H1 (cell line): ENCODE measurements at regions not wholly inside any gene's neighbourhood (a gene's known extent, or its start where the extent isn't known, plus 50 kb on each side); places are given as distances from the start of the nearest gene placed in this dataset.

Experiments
- CTCF ChIA-PET: fragments of 300-600 bp; sonication (Branson Sonifier 250); formaldehyde crosslinking; loops from one replicate; lab custom pipeline; 2021; ENCODE audit not compliant: partially characterized antibody; lab: Charles Lee
- POLR2A ChIA-PET: fragments of 300-600 bp; sonication (Branson Sonifier 250); formaldehyde crosslinking; loops from one replicate; lab custom pipeline; 2021; ENCODE audit warnings: inconsistent platforms; ENCODE audit not compliant: partially characterized antibody; lab: Charles Lee
- DNase-seq, 2 experiments: peaks; one replicate each; pipeline versions ENCODE4 v3.0.0 to v3.0.0-alpha.2; 2010 to 2022; ENCODE audit warnings: low spot score in 2 of 2, low read depth in 1 of 2, mixed read lengths in 1 of 2
- FAIRE-seq: peaks from 2 replicates; lab custom pipeline; 2011; peaks lifted over from hg19 to GRCh38; lab: Jason Lieb, UNC
- H2AFZ ChIP-seq: 2 replicates; pipeline ENCODE4 v1.8.1; 2012; ENCODE audit warnings: low read length, inconsistent platforms
- H2AK5ac ChIP-seq: 2 replicates; pipeline ENCODE4 v1.6.1; 2013; ENCODE audit warnings: low read depth, low read length
- H2BK120ac ChIP-seq: replicated peaks from 2 replicates; pipeline ENCODE3; 2013; ENCODE audit warnings: low read depth, low read length, inconsistent platforms
- H2BK12ac ChIP-seq: 2 replicates; pipeline ENCODE4 v1.6.1; 2013; ENCODE audit warnings: low read depth, low read length
- H2BK15ac ChIP-seq: 2 replicates; pipeline ENCODE4 v1.6.1; 2013; ENCODE audit warnings: low read length
- H2BK20ac ChIP-seq: 2 replicates; pipeline ENCODE4 v1.6.1; 2013; ENCODE audit warnings: low read length
- H2BK5ac ChIP-seq: 2 replicates; pipeline ENCODE4 v1.6.1; 2013; ENCODE audit warnings: low read depth, low read length
- H3K14ac ChIP-seq: 2 replicates; pipeline ENCODE4 v1.6.1; 2013; ENCODE audit warnings: inconsistent platforms; ENCODE audit not compliant: insufficient read length
- H3K18ac ChIP-seq: 2 replicates; pipeline ENCODE4 v1.6.1; 2013; ENCODE audit warnings: low read length; ENCODE audit errors: extremely low read depth
- H3K23ac ChIP-seq: 2 replicates; pipeline ENCODE4 v1.6.1; 2013; ENCODE audit warnings: inconsistent platforms; ENCODE audit not compliant: insufficient read length
- H3K23me2 ChIP-seq: 2 replicates; pipeline ENCODE4 v1.6.1; 2013; ENCODE audit warnings: low read depth, low read length
- H3K27ac ChIP-seq: 2 replicates; pipeline ENCODE4 v1.6.1; 2011; ENCODE audit warnings: low read depth, low read length, inconsistent platforms
- H3K27me3 ChIP-seq, 4 experiments: replicated peaks in 1 of 4; 1 replicate in 1 of 4; 2 replicates in 3 of 4; pipeline versions ENCODE4 v1.6.1 to v1.8.1; 2011 to 2013; ENCODE audit warnings: low read length in 3 of 4, mild to moderate bottlenecking in 3 of 4, inconsistent platforms in 2 of 4, mixed read lengths in 2 of 4, moderate library complexity in 1 of 4; ENCODE audit not compliant: control insufficient read depth in 3 of 4, insufficient read depth in 3 of 4; ENCODE audit errors: extremely low read depth in 1 of 4
- H3K36me3 ChIP-seq, 4 experiments: 2 replicates each; pipeline versions ENCODE4 v1.6.1 to v1.8.1; 2011 to 2013; ENCODE audit warnings: mild to moderate bottlenecking in 4 of 4, low read length in 3 of 4, moderate library complexity in 2 of 4, control low read depth in 1 of 4, inconsistent platforms in 1 of 4; ENCODE audit not compliant: insufficient read depth in 4 of 4, control insufficient read depth in 2 of 4
- H3K4ac ChIP-seq: replicated peaks from 2 replicates; pipeline ENCODE3; 2013; ENCODE audit warnings: low read length, low read depth, mixed read lengths, inconsistent platforms; ENCODE audit not compliant: insufficient read length
- H3K4me1 ChIP-seq, 4 experiments: replicated peaks in 1 of 4; 1 replicate in 1 of 4; 2 replicates in 3 of 4; pipeline versions ENCODE4 v1.6.1 to v1.8.1; 2011 to 2013; ENCODE audit warnings: low read length in 3 of 4, inconsistent platforms in 2 of 4, mixed read lengths in 1 of 4; ENCODE audit not compliant: insufficient read depth in 4 of 4, control insufficient read depth in 3 of 4
- H3K4me2 ChIP-seq, 2 experiments: 2 replicates each; pipeline versions ENCODE4 v1.6.1 to v1.8.1; 2011 to 2013; ENCODE audit warnings: low read depth in 2 of 2, low read length in 2 of 2, control low read depth in 1 of 2, inconsistent platforms in 1 of 2, mild to moderate bottlenecking in 1 of 2; ENCODE audit not compliant: insufficient read depth in 1 of 2
- H3K4me3 ChIP-seq, 4 experiments: fragments of 200-600, 300-600 bp in 1 of 4; sonication (generic), shearing (Covaris generic), sonication (Bioruptor Twin) in 1 of 4; 2 replicates each; pipeline versions ENCODE4 v1.5.1 to v1.8.1; 2011 to 2016; ENCODE audit warnings: low read length in 4 of 4, low read depth in 3 of 4, control low read depth in 2 of 4, inconsistent platforms in 2 of 4, mild to moderate bottlenecking in 2 of 4, mixed read lengths in 1 of 4, moderate library complexity in 1 of 4; ENCODE audit not compliant: insufficient read depth in 2 of 4; ENCODE audit errors: extremely low read depth in 1 of 4
- H3K56ac ChIP-seq: replicated peaks from 2 replicates; pipeline ENCODE3; 2013; ENCODE audit warnings: low read depth, mild to moderate bottlenecking, mixed read lengths, low read length, inconsistent platforms; ENCODE audit not compliant: insufficient read length
- H3K79me1 ChIP-seq: 2 replicates; pipeline ENCODE4 v1.6.1; 2013; ENCODE audit warnings: low read depth, low read length, control low read depth
- H3K79me2 ChIP-seq, 2 experiments: 2 replicates each; pipeline versions ENCODE4 v1.6.1 to v1.8.1; 2012 to 2013; ENCODE audit warnings: low read length in 2 of 2, mild to moderate bottlenecking in 2 of 2, inconsistent platforms in 1 of 2; ENCODE audit not compliant: insufficient read depth in 2 of 2, control insufficient read depth in 1 of 2
- H3K9ac ChIP-seq, 4 experiments: replicated peaks in 1 of 4; 1 replicate in 1 of 4; 2 replicates in 3 of 4; pipeline versions ENCODE4 v1.6.1 to v1.8.1; 2011 to 2013; ENCODE audit warnings: low read depth in 3 of 4, low read length in 3 of 4, control low read depth in 2 of 4, mild to moderate bottlenecking in 2 of 4, moderate library complexity in 2 of 4, inconsistent platforms in 1 of 4; ENCODE audit errors: extremely low read depth in 1 of 4
- H3K9me3 ChIP-seq, 2 experiments: 2 replicates each; pipeline versions ENCODE4 v1.6.1 to v1.8.1; 2012 to 2013; ENCODE audit warnings: mild to moderate bottlenecking in 2 of 2, moderate library complexity in 2 of 2, control low read depth in 1 of 2, inconsistent platforms in 1 of 2, low read depth in 1 of 2, low read length in 1 of 2, mixed read lengths in 1 of 2; ENCODE audit not compliant: insufficient read depth in 2 of 2
- H4K20me1 ChIP-seq, 2 experiments: replicated peaks in 1 of 2; 2 replicates each; pipeline versions ENCODE3 to v1.8.1; 2011 to 2013; ENCODE audit warnings: inconsistent platforms in 2 of 2, low read length in 2 of 2, mild to moderate bottlenecking in 1 of 2; ENCODE audit not compliant: insufficient read depth in 2 of 2, control insufficient read depth in 1 of 2
- H4K5ac ChIP-seq: 2 replicates; pipeline ENCODE4 v1.6.1; 2013; ENCODE audit warnings: low read length, low read depth, mixed read lengths, inconsistent platforms; ENCODE audit not compliant: insufficient read length
- H4K8ac ChIP-seq: 2 replicates; pipeline ENCODE4 v1.8.0; 2013; ENCODE audit warnings: mild to moderate bottlenecking, moderate library complexity, low read length, inconsistent platforms; ENCODE audit not compliant: insufficient read depth; ENCODE audit errors: extremely low read depth
- H4K91ac ChIP-seq: replicated peaks from 2 replicates; pipeline ENCODE3; 2013; ENCODE audit warnings: low read length, mixed read lengths, inconsistent platforms; ENCODE audit not compliant: insufficient read length
- KDM5A ChIP-seq: fragments of 200-600 bp; IDR thresholded peaks from 2 replicates; pipeline ENCODE4 v1.7.1; 2012; ENCODE audit warnings: mild to moderate bottlenecking, low read length, inconsistent platforms, mixed read lengths

- no peak overlapping the region for H2AK5ac ChIP-seq
- H2BK120ac ChIP-seq: no peak overlapping the region
- H3K9ac ChIP-seq: no peak overlapping the region
- no peaks in the 10 kb centered on the region for H3K4me1 ChIP-seq
- no peaks in the 10 kb centered on the region for H3K27me3 ChIP-seq
- H3K4me2 ChIP-seq: no peak overlapping the region
- CTCF ChIA-PET: interaction anchor here (0.6 kb wide), 2 partner anchors 49 to 107 kb away, joined by 3 read pairs; no protein-coding TSS in a partner anchor
- H3K27ac ChIP-seq: no peak overlapping the region
- no peak overlapping the region for H3K23ac ChIP-seq
- H3K4ac ChIP-seq: no peak overlapping the region
- no peak for TF ChIP-seq KDM5A
- H2BK20ac ChIP-seq: no peak overlapping the region
- no peak overlapping the region for H4K91ac ChIP-seq
- H3K36me3 ChIP-seq: no peaks in the 10 kb centered on the region
- no peaks in the 10 kb centered on the region for H3K79me2 ChIP-seq
- H2BK15ac ChIP-seq: no peak overlapping the region
- no peak overlapping the region for H2AFZ ChIP-seq
- H3K9me3 ChIP-seq: peaks cover 4 to 6% of the 10 kb centered on the region in 2 experiments; a peak in 1 of 4 replicates
- H3K14ac ChIP-seq: no peak overlapping the region
- no peaks in the 10 kb centered on the region for H3K79me1 ChIP-seq
- no peak overlapping the region for H3K4me3 ChIP-seq
- no peak overlapping the region for H3K18ac ChIP-seq
- H2BK5ac ChIP-seq: no peak overlapping the region
- no peaks in the 10 kb centered on the region; the same call in 1 of the 2 replicates for H3K23me2 ChIP-seq
- no peaks in the 10 kb centered on the region for H4K20me1 ChIP-seq
- DNase-seq (no peak), FAIRE-seq (no peak)
- H3K56ac ChIP-seq: no peak overlapping the region
- no peak overlapping the region for H4K5ac ChIP-seq
- POLR2A ChIA-PET: no interaction called here
- no peak overlapping the region for H2BK12ac ChIP-seq
- no peak overlapping the region for H4K8ac ChIP-seq
Observed at GRCh38 chr3:152682477-152682876, 152.5 kb upstream of the P2RY1 start.
